H1 (cell line): ENCODE measurements at regions not wholly inside any gene's neighbourhood (a gene's known extent, or its start where the extent isn't known, plus 50 kb on each side); places are given as distances from the start of the nearest gene placed in this dataset.
"Not testable (repeated sequence)": the region's sequence is repeated elsewhere in the genome, so short reads cannot be mapped to it uniquely, and the experiment has no call there.

Experiments
- BRCA1 ChIP-seq: IDR thresholded peaks from 2 replicates; pipeline ENCODE4 v1.6.1; 2012; ENCODE audit warnings: low read depth, low read length, improper control_type of control experiment
- CREB1 ChIP-seq: IDR thresholded peaks from 2 replicates; pipeline ENCODE4 v1.6.1; 2012; ENCODE audit warnings: inconsistent platforms
- EP300 ChIP-seq, 2 experiments: IDR thresholded peaks; 1 replicate in 1 of 2; 2 replicates in 1 of 2; pipeline ENCODE4 v1.6.1; 2011 to 2012; ENCODE audit warnings: low read depth in 2 of 2, low read length in 2 of 2, mild to moderate bottlenecking in 2 of 2, borderline replicate concordance in 1 of 2, inconsistent platforms in 1 of 2, moderate library complexity in 1 of 2
- POLR2A ChIP-seq, 2 experiments: IDR thresholded peaks; 1 replicate in 1 of 2; 2 replicates in 1 of 2; pipeline ENCODE4 v1.6.1; 2011; ENCODE audit warnings: low read depth in 2 of 2, low read length in 2 of 2, mild to moderate bottlenecking in 2 of 2; ENCODE audit errors: control extremely low read depth in 1 of 2
- TF ChIP-seq, protein P1 (sequence below), 3 experiments: IDR thresholded peaks; 1 replicate in 2 of 3; 2 replicates in 1 of 3; pipeline versions ENCODE4 v1.5.1 to v1.6.1; 2011; ENCODE audit warnings: low read length in 3 of 3, mild to moderate bottlenecking in 3 of 3, inconsistent platforms in 2 of 3, low read depth in 1 of 3, moderate library complexity in 1 of 3; ENCODE audit not compliant: insufficient read depth in 1 of 3; ENCODE audit errors: control extremely low read depth in 1 of 3

DNA sequence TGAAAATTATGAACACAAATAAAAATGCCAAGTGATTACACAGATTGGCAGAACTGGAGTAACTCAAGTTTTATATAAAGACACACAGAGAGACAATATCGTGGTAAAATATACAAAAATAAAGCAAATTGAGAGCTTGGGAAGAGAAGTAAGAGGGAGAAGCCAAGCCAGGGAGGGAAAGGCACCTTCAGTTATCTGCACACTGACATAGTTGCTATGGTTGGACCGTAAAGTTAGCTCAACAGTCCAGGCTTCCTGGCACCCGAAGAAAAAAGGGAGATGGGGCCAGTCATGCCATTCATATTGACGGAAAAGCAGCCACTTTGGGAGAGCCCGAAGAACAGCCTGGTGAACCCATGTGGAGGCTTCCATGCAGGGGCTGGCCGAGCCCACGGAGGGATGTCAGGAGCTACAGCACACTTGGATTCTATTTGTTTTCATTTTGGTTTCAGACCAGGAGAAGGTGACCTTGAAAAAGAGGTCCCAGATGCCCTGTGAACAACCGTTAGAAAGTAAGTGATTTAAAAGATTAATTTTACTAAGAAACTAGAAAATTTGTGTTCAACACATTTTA lies 177.1 kb upstream of the IRF2BP2 start:
- TF ChIP-seq, protein P1, sequence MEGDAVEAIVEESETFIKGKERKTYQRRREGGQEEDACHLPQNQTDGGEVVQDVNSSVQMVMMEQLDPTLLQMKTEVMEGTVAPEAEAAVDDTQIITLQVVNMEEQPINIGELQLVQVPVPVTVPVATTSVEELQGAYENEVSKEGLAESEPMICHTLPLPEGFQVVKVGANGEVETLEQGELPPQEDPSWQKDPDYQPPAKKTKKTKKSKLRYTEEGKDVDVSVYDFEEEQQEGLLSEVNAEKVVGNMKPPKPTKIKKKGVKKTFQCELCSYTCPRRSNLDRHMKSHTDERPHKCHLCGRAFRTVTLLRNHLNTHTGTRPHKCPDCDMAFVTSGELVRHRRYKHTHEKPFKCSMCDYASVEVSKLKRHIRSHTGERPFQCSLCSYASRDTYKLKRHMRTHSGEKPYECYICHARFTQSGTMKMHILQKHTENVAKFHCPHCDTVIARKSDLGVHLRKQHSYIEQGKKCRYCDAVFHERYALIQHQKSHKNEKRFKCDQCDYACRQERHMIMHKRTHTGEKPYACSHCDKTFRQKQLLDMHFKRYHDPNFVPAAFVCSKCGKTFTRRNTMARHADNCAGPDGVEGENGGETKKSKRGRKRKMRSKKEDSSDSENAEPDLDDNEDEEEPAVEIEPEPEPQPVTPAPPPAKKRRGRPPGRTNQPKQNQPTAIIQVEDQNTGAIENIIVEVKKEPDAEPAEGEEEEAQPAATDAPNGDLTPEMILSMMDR (IDR thresholded peaks at IDR 0.05; ENCODE audit: control extremely low read depth in 1 of 3, insufficient read depth in 1 of 3, low read depth in 1 of 3, low read length in 3 of 3): not testable (repeated sequence)
- TF ChIP-seq BRCA1; EP300 (IDR thresholded peaks at IDR 0.05; ENCODE audit: borderline replicate concordance in 1 of 2, low read depth in 2 of 2, low read length in 2 of 2); CREB1; POLR2A (IDR thresholded peaks at IDR 0.05; ENCODE audit: control extremely low read depth in 1 of 2, low read depth in 2 of 2, low read length in 2 of 2): not testable (repeated sequence)
